Gastroesophageal sphincter (tissue), 3 donors: ENCODE measurements at regions not wholly inside any gene's neighbourhood (a gene's known extent, or its start where the extent isn't known, plus 50 kb on each side); places are given as distances from the start of the nearest gene placed in this dataset.
"Not testable (repeated sequence)": the region's sequence is repeated elsewhere in the genome, so short reads cannot be mapped to it uniquely, and the experiment has no call there.

Experiments used
- CTCF ChIP-seq, 4 experiments: fragments of 200-600 bp in 2 of 4; fragments of 450-650 bp in 2 of 4; sonication (generic) in 1 of 4; IDR thresholded peaks; one replicate each; pipeline ENCODE4 v1.5.1; 2017 to 2019; ENCODE audit warnings: antibody characterized with exemption in 4 of 4, mild to moderate bottlenecking in 2 of 4, moderate library complexity in 2 of 4
- EP300 ChIP-seq: sonication (generic); formaldehyde crosslinking; IDR thresholded peaks from one replicate; pipeline ENCODE4 v1.6.1; 2017; ENCODE audit warnings: antibody characterized with exemption, mild to moderate bottlenecking
- POLR2A ChIP-seq, 2 donors: fragments of 450-650 bp; IDR thresholded peaks; one replicate each; pipeline ENCODE4 v1.6.1; 2017; ENCODE audit warnings: antibody characterized with exemption in 2 of 2, mild to moderate bottlenecking in 2 of 2, moderate library complexity in 1 of 2

- not testable (repeated sequence) for TF ChIP-seq CTCF (IDR thresholded peaks at IDR 0.05); EP300; POLR2A (IDR thresholded peaks at IDR 0.05)
Measured at GRCh38 chr9:41040705-41041342, 87.7 kb downstream of the FOXD4L6 start.
